ENCODE measurements at regions not wholly inside any gene's neighbourhood (a gene's known extent, or its start where the extent isn't known, plus 50 kb on each side); places are given as distances from the start of the nearest gene placed in this dataset.
A peak's percentile ranks its signal among the peaks of the same experiment; 100 is the strongest.
"Not testable (repeated sequence)": the region's sequence is repeated elsewhere in the genome, so short reads cannot be mapped to it uniquely, and the experiment has no call there.

- Mint-ChIP-seq H3K4me1 (peaks cover 12% of the 10 kb centered on the region), H3K4me3 (no peak overlapping the region), H3K9me3 (peaks cover 8% of the 10 kb centered on the region), H3K36me3 (ENCODE audit: low read depth) (peaks cover 1% of the 10 kb centered on the region), H3K27me3 (peaks cover 74% of the 10 kb centered on the region), H3K27ac (no peak overlapping the region)
- intact Hi-C loops (cut with micrococcal nuclease) = loop anchor here (10.0 kb wide), 1 partner anchor 253 kb away; no protein-coding TSS in a partner anchor
- no peak for TF ChIP-seq CTCF (IDR thresholded peaks at IDR 0.05)
- ATAC-seq (ENCODE audit: low read depth) (no peak), DNase-seq (no peak)
- POLR2A ChIA-PET = no interaction called here
- CTCF ChIA-PET = no interaction called here
Measured at GRCh38 chr6:27547157-27548075, 74.5 kb upstream of the ZNF184 start.

GRCh38 chr6:27546522-27546921 is 73.6 kb upstream of the ZNF184 start:
- ATAC-seq (ENCODE audit: low read depth) (no peak), DNase-seq (no peak)
- peaks cover 8% of the 10 kb centered on the region for H3K9me3 Mint-ChIP-seq
- no peak overlapping the region for H3K27ac Mint-ChIP-seq
- ChIA-PET POLR2A (no interaction called here), CTCF (no interaction called here)
- H3K4me1 Mint-ChIP-seq = peaks cover 12% of the 10 kb centered on the region
- intact Hi-C loops (cut with micrococcal nuclease) = loop anchor here (10.0 kb wide), 1 partner anchor 252 kb away; no protein-coding TSS in a partner anchor
- no peak for TF ChIP-seq CTCF (IDR thresholded peaks at IDR 0.05)
- H3K4me3 Mint-ChIP-seq = no peak overlapping the region
- H3K27me3 Mint-ChIP-seq = peaks cover 82% of the 10 kb centered on the region
- peaks cover 1% of the 10 kb centered on the region for H3K36me3 Mint-ChIP-seq (ENCODE audit: low read depth)

GRCh38 chr6:27545271-27546046 is 72.6 kb upstream of the ZNF184 start:
- peaks cover 8% of the 10 kb centered on the region for H3K9me3 Mint-ChIP-seq
- ChIA-PET CTCF (interaction anchor here (0.5 kb wide), 1 partner anchor 418 kb away, joined by 4 read pairs; no protein-coding TSS in a partner anchor), POLR2A (no interaction called here)
- DNase-seq = no peak
- ATAC-seq (ENCODE audit: low read depth) = no peak
- TF ChIP-seq CTCF (IDR thresholded peaks at IDR 0.05) = no peak
- peak overlapping the region; percentile 6 for H3K4me3 Mint-ChIP-seq
- H3K36me3 Mint-ChIP-seq (ENCODE audit: low read depth) = peaks cover 1% of the 10 kb centered on the region
- H3K27me3 Mint-ChIP-seq = peaks cover 80% of the 10 kb centered on the region
- intact Hi-C loops (cut with micrococcal nuclease) = loop anchor here (10.0 kb wide), 1 partner anchor 251 kb away; no protein-coding TSS in a partner anchor
- no peak overlapping the region for H3K27ac Mint-ChIP-seq
- peaks cover 12% of the 10 kb centered on the region for H3K4me1 Mint-ChIP-seq

GRCh38 chr6:27544612-27545260 is 71.8 kb upstream of the ZNF184 start:
- intact Hi-C loops (cut with micrococcal nuclease) = loop anchor here (10.0 kb wide), 1 partner anchor 250 kb away; no protein-coding TSS in a partner anchor
- H3K9me3 Mint-ChIP-seq = peaks cover 6% of the 10 kb centered on the region
- H3K4me1 Mint-ChIP-seq = peaks cover 12% of the 10 kb centered on the region
- ATAC-seq (ENCODE audit: low read depth) (no peak), DNase-seq (no peak)
- peaks cover 81% of the 10 kb centered on the region for H3K27me3 Mint-ChIP-seq
- H3K36me3 Mint-ChIP-seq (ENCODE audit: low read depth) = no peaks in the 10 kb centered on the region
- no peak overlapping the region for H3K4me3 Mint-ChIP-seq
- CTCF ChIA-PET = no interaction called here
- no peak for TF ChIP-seq CTCF (IDR thresholded peaks at IDR 0.05)
- POLR2A ChIA-PET = no interaction called here
- no peak overlapping the region for H3K27ac Mint-ChIP-seq

- H3K9me3 Mint-ChIP-seq; H3K4me3 Mint-ChIP-seq; POLR2A ChIA-PET; ATAC-seq (ENCODE audit: low read depth); DNase-seq; CTCF ChIA-PET; H3K36me3 Mint-ChIP-seq (ENCODE audit: low read depth); H3K27ac Mint-ChIP-seq: not testable (repeated sequence)
- H3K4me1 Mint-ChIP-seq = peaks cover 12% of the 10 kb centered on the region
- intact Hi-C loops (cut with micrococcal nuclease) = loop anchor here (10.0 kb wide), 1 partner anchor 249 kb away; no protein-coding TSS in a partner anchor
- H3K27me3 Mint-ChIP-seq = peaks cover 82% of the 10 kb centered on the region
Measured at GRCh38 chr6:27544135-27544534, 71.2 kb upstream of the ZNF184 start.
